Uterus (tissue), 2 donors: ENCODE measurements at regions not wholly inside any gene's neighbourhood (a gene's known extent, or its start where the extent isn't known, plus 50 kb on each side); places are given as distances from the start of the nearest gene placed in this dataset.

Source experiments
- POLR2A ChIP-seq, 2 donors: fragments of 450-650 bp; IDR thresholded peaks; one replicate each; pipeline ENCODE4 v1.6.1; 2016; ENCODE audit warnings: antibody characterized with exemption in 2 of 2, mild to moderate bottlenecking in 1 of 2, moderate library complexity in 1 of 2
- TF ChIP-seq, protein P1 (sequence below), 4 experiments: fragments of 200-600 bp in 2 of 4; fragments of 450-650 bp in 2 of 4; sonication (generic) in 2 of 4; IDR thresholded peaks; one replicate each; pipeline ENCODE4 v1.5.1; 2016 to 2019; ENCODE audit warnings: antibody characterized with exemption in 4 of 4, mild to moderate bottlenecking in 2 of 4, moderate library complexity in 1 of 4

DNA sequence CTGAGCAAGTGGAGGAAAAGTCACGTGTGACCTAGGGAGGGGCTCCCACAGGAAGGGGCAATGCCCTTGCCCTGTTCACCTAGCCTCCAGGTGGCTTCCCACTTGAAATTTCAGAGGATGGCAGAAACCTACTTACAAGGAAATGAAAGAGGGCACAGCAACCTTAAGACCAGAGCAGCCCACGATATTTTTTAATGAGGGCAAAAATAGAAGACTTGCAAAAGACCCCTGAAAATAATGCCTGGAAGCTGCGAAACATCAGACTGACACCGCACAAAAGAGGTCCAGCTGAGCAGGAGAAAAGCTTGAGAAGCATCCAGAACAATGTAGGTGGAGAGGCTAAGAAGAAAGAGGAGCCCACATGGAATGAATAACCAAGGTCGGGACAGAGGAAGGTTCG lies 66.1 kb downstream of the KLF15 start:
- TF ChIP-seq, protein P1, sequence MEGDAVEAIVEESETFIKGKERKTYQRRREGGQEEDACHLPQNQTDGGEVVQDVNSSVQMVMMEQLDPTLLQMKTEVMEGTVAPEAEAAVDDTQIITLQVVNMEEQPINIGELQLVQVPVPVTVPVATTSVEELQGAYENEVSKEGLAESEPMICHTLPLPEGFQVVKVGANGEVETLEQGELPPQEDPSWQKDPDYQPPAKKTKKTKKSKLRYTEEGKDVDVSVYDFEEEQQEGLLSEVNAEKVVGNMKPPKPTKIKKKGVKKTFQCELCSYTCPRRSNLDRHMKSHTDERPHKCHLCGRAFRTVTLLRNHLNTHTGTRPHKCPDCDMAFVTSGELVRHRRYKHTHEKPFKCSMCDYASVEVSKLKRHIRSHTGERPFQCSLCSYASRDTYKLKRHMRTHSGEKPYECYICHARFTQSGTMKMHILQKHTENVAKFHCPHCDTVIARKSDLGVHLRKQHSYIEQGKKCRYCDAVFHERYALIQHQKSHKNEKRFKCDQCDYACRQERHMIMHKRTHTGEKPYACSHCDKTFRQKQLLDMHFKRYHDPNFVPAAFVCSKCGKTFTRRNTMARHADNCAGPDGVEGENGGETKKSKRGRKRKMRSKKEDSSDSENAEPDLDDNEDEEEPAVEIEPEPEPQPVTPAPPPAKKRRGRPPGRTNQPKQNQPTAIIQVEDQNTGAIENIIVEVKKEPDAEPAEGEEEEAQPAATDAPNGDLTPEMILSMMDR (IDR thresholded peaks at IDR 0.05): no peak
- TF ChIP-seq POLR2A (IDR thresholded peaks at IDR 0.05): no peak
